H9 (cell line): ENCODE measurements at regions not wholly inside any gene's neighbourhood (a gene's known extent, or its start where the extent isn't known, plus 50 kb on each side); places are given as distances from the start of the nearest gene placed in this dataset.

Experiments
- DNase-seq: peaks from one replicate; pipeline ENCODE4 v3.0.0-alpha.2; 2017
- H2AFZ ChIP-seq: one replicate; pipeline ENCODE4 v1.6.1; 2013; ENCODE audit warnings: mild to moderate bottlenecking, low read length, control low read depth, moderate library complexity
- H2AK5ac ChIP-seq: 2 replicates; pipeline ENCODE4 v1.6.1; 2013; ENCODE audit warnings: low read length, control low read depth, mixed read lengths; ENCODE audit not compliant: insufficient read length
- H2BK120ac ChIP-seq: one replicate; pipeline ENCODE4 v1.6.1; 2013; ENCODE audit warnings: low read depth, mild to moderate bottlenecking, low read length, control low read depth, inconsistent platforms; ENCODE audit not compliant: poor library complexity, severe bottlenecking
- H2BK12ac ChIP-seq: 2 replicates; pipeline ENCODE4 v1.6.1; 2013; ENCODE audit warnings: low read length, control low read depth, mixed read lengths, low read depth; ENCODE audit not compliant: insufficient read length
- H2BK15ac ChIP-seq: 2 replicates; pipeline ENCODE4 v1.6.1; 2013; ENCODE audit warnings: low read depth, low read length, control low read depth
- H2BK20ac ChIP-seq: one replicate; pipeline ENCODE4 v1.6.1; 2013; ENCODE audit warnings: low read depth, mild to moderate bottlenecking, low read length, control low read depth, inconsistent platforms; ENCODE audit not compliant: poor library complexity, severe bottlenecking
- H2BK5ac ChIP-seq: 2 replicates; pipeline ENCODE4 v1.6.1; 2013; ENCODE audit warnings: low read length, control low read depth, mixed read lengths; ENCODE audit not compliant: insufficient read length
- H3K14ac ChIP-seq: 2 replicates; pipeline ENCODE4 v1.6.1; 2013; ENCODE audit warnings: low read length, control low read depth; ENCODE audit not compliant: insufficient read depth
- H3K18ac ChIP-seq: 2 replicates; pipeline ENCODE4 v1.6.1; 2013; ENCODE audit warnings: low read depth, mild to moderate bottlenecking, mixed read lengths, low read length, control low read depth; ENCODE audit not compliant: insufficient read length
- H3K23ac ChIP-seq: 2 replicates; pipeline ENCODE4 v1.6.1; 2013; ENCODE audit warnings: low read length, control low read depth, mixed read lengths, low read depth; ENCODE audit not compliant: insufficient read length
- H3K23me2 ChIP-seq: 2 replicates; pipeline ENCODE4 v1.6.1; 2013; ENCODE audit warnings: low read depth, mild to moderate bottlenecking, mixed read lengths, low read length, control low read depth; ENCODE audit not compliant: insufficient read length, poor library complexity, severe bottlenecking
- H3K27ac ChIP-seq: 2 replicates; pipeline ENCODE4 v1.5.1; 2013; ENCODE audit warnings: low read length, control low read depth, mixed read lengths, low read depth; ENCODE audit not compliant: insufficient read length
- H3K27me3 ChIP-seq: 2 replicates; pipeline ENCODE4 v1.6.1; 2013; ENCODE audit warnings: low read length, control low read depth, inconsistent platforms; ENCODE audit not compliant: insufficient read depth
- H3K4ac ChIP-seq: 2 replicates; pipeline ENCODE4 v1.6.1; 2013; ENCODE audit warnings: low read depth, mild to moderate bottlenecking, control low read depth, inconsistent platforms, low read length, moderate library complexity
- H3K4me1 ChIP-seq: 2 replicates; pipeline ENCODE4 v1.6.1; 2013; ENCODE audit warnings: low read length, control low read depth, inconsistent platforms; ENCODE audit not compliant: insufficient read depth
- H3K4me2 ChIP-seq: 2 replicates; pipeline ENCODE4 v1.6.1; 2013; ENCODE audit warnings: low read length, control low read depth, mixed read lengths; ENCODE audit not compliant: insufficient read length, insufficient read depth
- H3K56ac ChIP-seq: 2 replicates; pipeline ENCODE4 v1.6.1; 2013; ENCODE audit warnings: low read depth, mild to moderate bottlenecking, mixed read lengths, low read length, control low read depth; ENCODE audit not compliant: insufficient read length
- H3K79me1 ChIP-seq: 2 replicates; pipeline ENCODE4 v1.6.1; 2013; ENCODE audit warnings: low read depth, mild to moderate bottlenecking, moderate library complexity, low read length, control low read depth, inconsistent platforms; ENCODE audit not compliant: insufficient read depth, poor library complexity, severe bottlenecking
- H3K79me2 ChIP-seq: 2 replicates; pipeline ENCODE4 v1.6.1; 2013; ENCODE audit warnings: low read length, control low read depth, inconsistent platforms; ENCODE audit not compliant: insufficient read depth
- H3K9ac ChIP-seq: 2 replicates; pipeline ENCODE4 v1.6.1; 2013; ENCODE audit warnings: low read length, control low read depth, mixed read lengths; ENCODE audit not compliant: insufficient read length; ENCODE audit errors: extremely low read depth
- H3K9me3 ChIP-seq: one replicate; pipeline ENCODE4 v1.6.1; 2013; ENCODE audit warnings: low read depth, low read length, inconsistent platforms; ENCODE audit not compliant: control insufficient read depth
- H3T11ph ChIP-seq: one replicate; pipeline ENCODE4 v1.6.1; 2013; ENCODE audit warnings: mild to moderate bottlenecking, low read length, control low read depth, inconsistent platforms
- H4K20me1 ChIP-seq: one replicate; pipeline ENCODE4 v1.6.1; 2013; ENCODE audit not compliant: control insufficient read depth, insufficient read length, insufficient read depth
- H4K5ac ChIP-seq: 2 replicates; pipeline ENCODE4 v1.6.1; 2013; ENCODE audit warnings: low read depth, mild to moderate bottlenecking, mixed read lengths, low read length, control low read depth; ENCODE audit not compliant: insufficient read length
- H4K8ac ChIP-seq: replicated peaks from 2 replicates; pipeline ENCODE4 v1.6.1; 2013; ENCODE audit warnings: low read length, control low read depth, mixed read lengths, low read depth; ENCODE audit not compliant: insufficient read length
- H4K91ac ChIP-seq: 2 replicates; pipeline ENCODE4 v1.6.1; 2013; ENCODE audit warnings: low read depth, mild to moderate bottlenecking, moderate library complexity, mixed read lengths, low read length, control low read depth; ENCODE audit not compliant: insufficient read length
- H3K27ac Mint-ChIP-seq, 3 experiments: 2 replicates in 2 of 3; 3 replicates in 1 of 3; pipeline ENCODE4 v1.8.0; 2020 to 2021; ENCODE audit warnings: mixed read lengths in 3 of 3, mild to moderate bottlenecking in 1 of 3, moderate library complexity in 1 of 3
- H3K27me3 Mint-ChIP-seq: 2 replicates; pipeline ENCODE4 v1.8.0; 2021; ENCODE audit warnings: low read depth, mild to moderate bottlenecking, moderate library complexity, mixed read lengths
- H3K36me3 Mint-ChIP-seq, 3 experiments: 2 replicates in 2 of 3; 3 replicates in 1 of 3; pipeline ENCODE4 v1.8.0; 2020 to 2021; ENCODE audit warnings: low read depth in 3 of 3, mixed read lengths in 3 of 3; ENCODE audit not compliant: insufficient read depth in 1 of 3
- H3K4me1 Mint-ChIP-seq, 2 experiments: 2 replicates each; pipeline ENCODE4 v1.8.0; 2020; ENCODE audit warnings: mixed read lengths in 2 of 2
- H3K4me3 Mint-ChIP-seq, 2 experiments: 2 replicates in 1 of 2; 3 replicates in 1 of 2; pipeline ENCODE4 v1.8.0; 2020 to 2021; ENCODE audit warnings: mild to moderate bottlenecking in 2 of 2, mixed read lengths in 2 of 2, moderate library complexity in 1 of 2
- H3K9me3 Mint-ChIP-seq, 2 experiments: 2 replicates in 1 of 2; 3 replicates in 1 of 2; pipeline ENCODE4 v1.8.0; 2020; ENCODE audit warnings: mild to moderate bottlenecking in 2 of 2, mixed read lengths in 2 of 2, moderate library complexity in 1 of 2
- CTCF ChIP-seq: fragments of 200-600 bp; sonication (generic); conservative IDR thresholded peaks from 3 replicates; pipeline ENCODE4 v1.8.0; 2021; ENCODE audit warnings: antibody characterized with exemption, mild to moderate bottlenecking
- WGBS: extraction: QIAGEN DNeasy Blood & Tissue Kit; methylation state at CpG from one replicate; pipeline ENCODE4 v1.1.7; 2013; ENCODE audit warnings: missing lambda C conversion rate, low lambda C conversion rate, mixed read lengths; ENCODE audit not compliant: insufficient read length; ENCODE audit errors: extremely low coverage; 5-methylcytosine and 5-hydroxymethylcytosine counted together

- Histone ChIP-seq H3K4me2 (no peak overlapping the region), H4K91ac (no peak overlapping the region), H3K27me3 (no peaks in the 10 kb centered on the region), H2BK120ac (no peak overlapping the region), H3K79me2 (no peaks in the 10 kb centered on the region), H4K20me1 (no peaks in the 10 kb centered on the region), H2BK12ac (no peak overlapping the region), H3K14ac (no peak overlapping the region), H3K4me1 (no peaks in the 10 kb centered on the region), H3K56ac (no peak overlapping the region), H3K23ac (no peak overlapping the region), H4K8ac (no peak overlapping the region), H3K4ac (no peak overlapping the region), H3T11ph (no peak overlapping the region), H4K5ac (no peak overlapping the region), H2AFZ (no peak overlapping the region), H3K18ac (no peak overlapping the region), H2AK5ac (no peak overlapping the region), H3K27ac (no peak overlapping the region), H2BK15ac (no peak overlapping the region), H3K9ac (no peak overlapping the region), H3K79me1 (no peaks in the 10 kb centered on the region), H3K23me2 (no peaks in the 10 kb centered on the region), H2BK20ac (no peak overlapping the region), H2BK5ac (no peak overlapping the region), H3K9me3 (no peaks in the 10 kb centered on the region)
- no peak overlapping the region for H3K27ac Mint-ChIP-seq
- no peak overlapping the region for H3K4me3 Mint-ChIP-seq
- WGBS: no CpG with 5 or more reads among the region's 3 CpGs
- no peaks in the 10 kb centered on the region for H3K27me3 Mint-ChIP-seq
- no peak for DNase-seq
- no peak for TF ChIP-seq CTCF
- no peaks in the 10 kb centered on the region for H3K36me3 Mint-ChIP-seq
- no peaks in the 10 kb centered on the region for H3K4me1 Mint-ChIP-seq
- H3K9me3 Mint-ChIP-seq: no peaks in the 10 kb centered on the region
Measured at GRCh38 chr1:79781261-79781660, 774.7 kb upstream of the ADGRL4 start.
